ENCODE measurements at regions not wholly inside any gene's neighbourhood (a gene's known extent, or its start where the extent isn't known, plus 50 kb on each side); places are given as distances from the start of the nearest gene placed in this dataset.

DNA sequence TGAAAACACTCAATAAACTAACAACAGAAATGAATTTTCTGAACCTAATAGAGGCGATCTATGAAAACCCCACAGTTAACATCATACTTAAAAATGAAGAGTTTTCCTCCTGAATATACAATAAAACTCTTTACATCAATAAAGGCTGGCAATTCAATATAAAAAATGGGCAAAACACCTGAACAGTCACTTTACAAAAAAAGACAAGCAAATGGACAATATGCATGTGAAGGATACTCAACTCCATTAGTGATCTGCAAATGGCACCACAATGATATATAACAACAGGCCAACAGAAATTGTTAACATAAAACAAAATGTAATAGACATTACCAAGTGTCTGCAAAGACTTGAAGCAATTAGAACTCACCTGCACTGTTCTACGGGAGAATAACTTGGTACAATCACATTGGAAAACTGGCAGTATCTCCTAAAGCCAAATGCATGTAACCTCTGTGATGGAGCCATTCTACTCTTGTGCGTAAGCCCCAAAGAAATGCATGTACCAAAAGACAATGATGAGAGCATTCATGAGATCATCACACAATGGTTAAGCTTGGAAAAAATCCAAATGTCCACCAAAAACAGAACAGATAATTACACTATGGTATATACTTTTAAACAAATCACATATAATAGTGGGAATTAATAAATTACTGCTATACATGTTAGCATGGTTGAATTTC is 433.4 kb upstream of the MAF start:
- no peak overlapping the region for H3K27ac Mint-ChIP-seq (ENCODE audit: unreplicated experiment)
- no peak overlapping the region for H3K4me3 Mint-ChIP-seq (ENCODE audit: unreplicated experiment)
- no peaks in the 10 kb centered on the region for H3K27me3 Mint-ChIP-seq (ENCODE audit: unreplicated experiment)
- H3K36me3 Mint-ChIP-seq (ENCODE audit: low read depth, unreplicated experiment) = no peaks in the 10 kb centered on the region
- TF ChIP-seq CTCF (IDR thresholded peaks at IDR 0.05; ENCODE audit: unreplicated experiment) = no peak
- H3K9me3 Mint-ChIP-seq (ENCODE audit: unreplicated experiment) = no peaks in the 10 kb centered on the region
- DNase-seq (ENCODE audit: low spot score) = no peak
- peaks cover 9% of the 10 kb centered on the region for H3K4me1 Mint-ChIP-seq (ENCODE audit: unreplicated experiment)

DNA sequence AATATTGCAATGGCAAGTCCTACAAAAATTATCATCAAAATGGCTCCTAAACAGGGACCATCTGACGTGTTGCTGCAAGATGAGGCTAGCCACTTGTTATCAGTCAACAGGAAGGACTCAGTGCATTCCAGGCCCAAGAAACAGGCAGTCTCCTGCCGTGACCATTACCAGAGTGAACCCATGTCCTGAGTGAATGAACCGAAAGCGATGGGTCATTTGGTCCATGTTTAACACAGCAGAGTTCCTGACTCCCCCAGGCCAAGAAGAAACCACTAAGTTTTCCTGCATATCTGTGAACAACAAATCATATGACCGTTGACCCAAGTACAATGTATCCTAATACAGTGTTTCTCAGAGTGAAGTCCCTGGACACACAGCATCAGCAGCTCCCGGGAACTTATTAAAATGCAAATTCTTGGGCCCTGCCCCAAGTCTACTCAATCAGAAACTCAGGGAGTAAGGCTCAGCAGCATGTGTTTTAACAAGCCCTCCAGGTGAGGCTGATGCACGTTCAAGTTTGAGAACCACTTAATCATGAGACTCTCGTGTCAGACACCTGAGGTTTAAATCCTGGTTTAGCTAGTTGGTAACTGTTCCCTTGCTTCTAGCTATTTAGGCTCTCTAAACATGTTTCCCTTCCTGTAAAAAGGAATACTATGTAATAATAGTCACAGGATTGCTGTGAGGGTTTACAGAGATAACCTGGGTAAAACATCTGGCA is 429.4 kb upstream of the MAF start:
- no peak for DNase-seq (ENCODE audit: low spot score)
- TF ChIP-seq CTCF (IDR thresholded peaks at IDR 0.05; ENCODE audit: unreplicated experiment) = no peak
- no peak overlapping the region for H3K4me3 Mint-ChIP-seq (ENCODE audit: unreplicated experiment)
- peaks cover 16% of the 10 kb centered on the region for H3K4me1 Mint-ChIP-seq (ENCODE audit: unreplicated experiment)
- H3K27ac Mint-ChIP-seq (ENCODE audit: unreplicated experiment) = no peak overlapping the region
- no peaks in the 10 kb centered on the region for H3K36me3 Mint-ChIP-seq (ENCODE audit: low read depth, unreplicated experiment)
- H3K9me3 Mint-ChIP-seq (ENCODE audit: unreplicated experiment) = no peaks in the 10 kb centered on the region
- H3K27me3 Mint-ChIP-seq (ENCODE audit: unreplicated experiment) = no peaks in the 10 kb centered on the region

DNA sequence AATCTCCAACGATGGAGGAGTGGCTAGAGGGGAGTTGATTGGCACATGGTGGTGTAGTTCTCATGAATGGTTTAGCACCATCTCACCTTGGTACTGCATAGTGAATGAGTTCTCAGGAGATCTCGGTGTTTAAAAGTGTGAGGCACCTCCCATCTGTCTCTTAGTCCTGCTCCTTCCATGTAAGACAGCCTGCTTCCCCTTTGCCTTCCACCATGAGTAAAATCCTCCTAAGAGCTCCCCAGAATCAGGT is 428.8 kb upstream of the MAF start:
- Mint-ChIP-seq H3K4me1 (ENCODE audit: unreplicated experiment) (peaks cover 16% of the 10 kb centered on the region), H3K27me3 (ENCODE audit: unreplicated experiment) (no peaks in the 10 kb centered on the region), H3K4me3 (ENCODE audit: unreplicated experiment) (no peak overlapping the region), H3K9me3 (ENCODE audit: unreplicated experiment) (no peaks in the 10 kb centered on the region), H3K36me3 (ENCODE audit: low read depth, unreplicated experiment) (no peaks in the 10 kb centered on the region), H3K27ac (ENCODE audit: unreplicated experiment) (no peak overlapping the region)
- no peak for TF ChIP-seq CTCF (IDR thresholded peaks at IDR 0.05; ENCODE audit: unreplicated experiment)
- DNase-seq (ENCODE audit: low spot score) = no peak

GRCh38 chr16:80028581-80029380 is 428.2 kb upstream of the MAF start:
- no peaks in the 10 kb centered on the region for H3K27me3 Mint-ChIP-seq (ENCODE audit: unreplicated experiment)
- H3K9me3 Mint-ChIP-seq (ENCODE audit: unreplicated experiment) = no peaks in the 10 kb centered on the region
- H3K36me3 Mint-ChIP-seq (ENCODE audit: low read depth, unreplicated experiment) = no peaks in the 10 kb centered on the region
- peaks cover 19% of the 10 kb centered on the region for H3K4me1 Mint-ChIP-seq (ENCODE audit: unreplicated experiment)
- no peak overlapping the region for H3K27ac Mint-ChIP-seq (ENCODE audit: unreplicated experiment)
- TF ChIP-seq CTCF (IDR thresholded peaks at IDR 0.05; ENCODE audit: unreplicated experiment) = no peak
- no peak overlapping the region for H3K4me3 Mint-ChIP-seq (ENCODE audit: unreplicated experiment)
- DNase-seq (ENCODE audit: low spot score) = no peak

All from endothelial cell (in vitro differentiated cells).